ENCODE measurements at regions not wholly inside any gene's neighbourhood (a gene's known extent, or its start where the extent isn't known, plus 50 kb on each side); places are given as distances from the start of the nearest gene placed in this dataset.

DNA sequence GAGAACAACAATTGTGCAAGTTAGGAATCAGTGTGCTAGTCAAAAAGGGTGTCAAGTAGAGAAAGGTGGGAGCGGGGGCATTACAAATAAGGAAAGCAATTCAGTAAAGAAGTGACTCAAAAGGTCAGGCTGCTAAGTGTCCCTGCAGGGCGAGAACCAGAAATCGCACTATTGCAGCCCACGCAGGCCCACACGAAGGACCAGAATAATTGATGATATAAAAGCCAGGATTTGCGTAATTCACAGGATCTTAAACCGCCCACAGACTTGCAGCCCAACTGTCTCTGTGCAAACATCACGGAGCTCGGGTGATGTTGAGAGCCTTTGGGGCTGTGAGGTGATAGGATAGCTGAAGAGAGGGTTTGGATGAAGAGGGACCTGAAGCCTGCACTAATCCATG lies 349.0 kb downstream of the BRINP1 start:
- TF ChIP-seq, protein P1, sequence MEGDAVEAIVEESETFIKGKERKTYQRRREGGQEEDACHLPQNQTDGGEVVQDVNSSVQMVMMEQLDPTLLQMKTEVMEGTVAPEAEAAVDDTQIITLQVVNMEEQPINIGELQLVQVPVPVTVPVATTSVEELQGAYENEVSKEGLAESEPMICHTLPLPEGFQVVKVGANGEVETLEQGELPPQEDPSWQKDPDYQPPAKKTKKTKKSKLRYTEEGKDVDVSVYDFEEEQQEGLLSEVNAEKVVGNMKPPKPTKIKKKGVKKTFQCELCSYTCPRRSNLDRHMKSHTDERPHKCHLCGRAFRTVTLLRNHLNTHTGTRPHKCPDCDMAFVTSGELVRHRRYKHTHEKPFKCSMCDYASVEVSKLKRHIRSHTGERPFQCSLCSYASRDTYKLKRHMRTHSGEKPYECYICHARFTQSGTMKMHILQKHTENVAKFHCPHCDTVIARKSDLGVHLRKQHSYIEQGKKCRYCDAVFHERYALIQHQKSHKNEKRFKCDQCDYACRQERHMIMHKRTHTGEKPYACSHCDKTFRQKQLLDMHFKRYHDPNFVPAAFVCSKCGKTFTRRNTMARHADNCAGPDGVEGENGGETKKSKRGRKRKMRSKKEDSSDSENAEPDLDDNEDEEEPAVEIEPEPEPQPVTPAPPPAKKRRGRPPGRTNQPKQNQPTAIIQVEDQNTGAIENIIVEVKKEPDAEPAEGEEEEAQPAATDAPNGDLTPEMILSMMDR (conservative IDR thresholded peaks at IDR 0.05 in 1 of 2, IDR thresholded peaks at IDR 0.05 in 1 of 2; ENCODE audit: low read depth in 1 of 2, low read length in 2 of 2) = no peak
- no peak for TF ChIP-seq EZH2 (IDR thresholded peaks at IDR 0.05; ENCODE audit: low read length, missing control alignments)
